A673 (cell line): ENCODE measurements at regions not wholly inside any gene's neighbourhood (a gene's known extent, or its start where the extent isn't known, plus 50 kb on each side); places are given as distances from the start of the nearest gene placed in this dataset.

ENCODE experiments used
- CTCF ChIP-seq: fragments of 300-800, 200-600 bp; sonication (generic); conservative IDR thresholded peaks from 2 replicates; pipeline ENCODE4 v1.5.1; 2017; ENCODE audit warnings: low read depth, mild to moderate bottlenecking, antibody characterized with exemption, low read length, moderate library complexity, mixed read lengths
- EZH2 ChIP-seq: fragments of 200-600 bp; sonication (generic); IDR thresholded peaks from 2 replicates; pipeline ENCODE4 v1.6.1; 2017; ENCODE audit warnings: borderline replicate concordance, low read depth, mild to moderate bottlenecking, mixed read lengths, antibody characterized with exemption, low read length; ENCODE audit not compliant: poor library complexity, severe bottlenecking

- no peak for TF ChIP-seq CTCF
- no peak for TF ChIP-seq EZH2
These were observed 352.3 kb upstream of the KLF6 start for GRCh38 chr10:4137299-4137698.
